NCI-H82 treated with DMSO at 0.1 percent for 48 hours (cell line): ENCODE measurements at regions not wholly inside any gene's neighbourhood (a gene's known extent, or its start where the extent isn't known, plus 50 kb on each side); places are given as distances from the start of the nearest gene placed in this dataset.

Experiments used
- DNase-seq: peaks from one replicate; lab custom pipeline; 2025; ENCODE audit not compliant: unreplicated experiment; lab: John Stamatoyannopoulos, UW

DNA sequence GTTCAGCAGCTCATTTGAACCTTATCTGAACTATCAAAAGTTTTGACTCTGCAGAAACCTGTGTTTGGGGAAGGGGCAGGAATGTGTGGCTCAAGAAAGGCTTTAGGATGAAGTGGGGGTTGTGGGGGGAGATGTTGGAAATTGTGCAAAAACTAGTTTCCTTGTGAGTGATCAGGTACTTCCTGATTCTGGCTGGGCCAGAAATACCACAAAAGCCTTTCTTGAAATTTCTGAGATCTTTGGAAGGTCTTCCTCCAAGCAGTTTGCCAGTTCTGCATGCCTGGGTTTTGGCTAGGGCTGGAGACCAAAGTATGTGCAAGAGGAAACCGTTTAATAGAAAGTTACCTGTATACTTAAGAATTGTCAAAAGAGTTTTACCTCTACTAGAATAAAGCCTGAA is 116.6 kb downstream of the BMP2 start:
- no peak for DNase-seq

DNA sequence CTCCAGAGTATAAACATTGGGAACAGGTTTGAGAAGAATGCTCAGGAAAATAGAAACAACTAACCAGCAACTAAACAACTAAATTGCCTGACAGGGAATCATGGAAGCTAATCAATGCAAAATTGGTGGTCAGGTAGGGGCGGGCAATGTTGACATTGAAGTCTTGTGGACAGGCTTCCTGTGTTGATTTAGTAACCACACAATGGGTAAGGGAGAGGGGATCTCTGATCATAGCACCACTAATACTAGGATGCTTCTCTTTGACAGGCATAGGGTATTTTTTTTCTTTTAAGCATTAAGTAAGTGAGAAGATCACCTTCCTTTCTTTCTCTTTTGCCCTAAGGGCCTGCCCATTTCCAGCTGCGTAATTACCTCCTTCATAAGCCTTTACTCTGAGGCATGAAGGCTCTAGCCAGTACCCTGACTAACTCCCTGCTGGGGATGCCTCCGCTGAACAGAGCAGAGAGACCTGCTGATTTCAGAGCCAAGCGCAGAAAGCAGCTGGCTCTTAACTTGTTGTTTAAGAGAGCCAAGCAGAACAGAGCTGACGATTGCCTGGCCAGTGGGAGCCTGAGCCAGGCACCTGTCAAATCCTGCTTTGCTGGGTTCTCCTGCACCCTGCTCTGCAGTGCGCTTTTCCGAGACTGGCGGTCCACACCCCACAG is 118.7 kb downstream of the BMP2 start:
- no peak for DNase-seq

DNA sequence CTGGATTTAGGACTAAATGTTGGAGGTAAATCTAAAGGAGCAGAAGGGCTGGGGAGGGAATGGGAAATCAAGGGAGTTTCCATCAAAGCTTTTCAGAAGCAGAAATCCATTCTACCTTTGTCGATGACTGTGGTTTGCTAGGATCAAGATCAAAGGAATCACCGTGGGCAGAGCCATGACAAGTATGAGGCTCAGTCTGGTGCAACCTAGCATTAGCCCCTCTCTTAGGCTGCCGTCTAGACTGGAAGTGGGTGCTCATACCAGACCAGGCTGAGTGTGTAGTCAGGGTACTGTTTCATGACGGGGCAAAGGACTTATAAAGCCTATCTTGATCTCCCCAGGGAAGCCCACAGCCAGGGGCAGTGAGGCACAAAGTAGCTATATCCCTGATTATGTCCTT is 120.5 kb downstream of the BMP2 start:
- DNase-seq = no peak

DNA sequence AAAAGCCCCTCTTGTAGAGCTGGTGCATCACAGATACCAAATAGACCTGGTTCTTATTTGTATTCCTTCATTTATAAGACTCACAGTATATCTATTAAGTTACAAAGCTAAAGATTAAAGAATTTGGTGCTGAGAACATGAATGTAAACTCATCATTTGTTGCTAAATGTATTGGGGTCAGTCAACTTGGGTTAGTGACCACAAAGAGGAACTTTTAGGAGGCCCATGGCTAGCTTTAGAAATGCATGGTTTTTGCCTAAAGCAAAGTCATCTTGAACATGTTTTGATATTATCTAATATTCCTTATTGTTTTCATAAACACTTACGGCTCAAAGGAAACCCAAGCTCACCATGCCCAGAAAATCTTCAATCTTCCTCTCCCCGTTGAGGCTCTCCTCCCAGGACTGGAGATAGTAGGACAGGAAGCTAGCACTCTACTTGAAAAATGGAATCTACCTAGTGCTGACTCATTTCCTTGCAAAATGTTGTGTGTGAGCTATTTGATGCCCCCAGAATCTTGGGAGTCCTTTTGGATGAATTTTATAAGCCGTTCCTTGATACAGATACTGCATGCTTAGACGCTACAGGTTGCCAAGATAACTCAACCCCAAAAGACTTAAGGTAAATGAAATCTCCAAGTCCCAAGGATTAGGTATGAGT is 121.4 kb downstream of the BMP2 start:
- no peak for DNase-seq

DNA sequence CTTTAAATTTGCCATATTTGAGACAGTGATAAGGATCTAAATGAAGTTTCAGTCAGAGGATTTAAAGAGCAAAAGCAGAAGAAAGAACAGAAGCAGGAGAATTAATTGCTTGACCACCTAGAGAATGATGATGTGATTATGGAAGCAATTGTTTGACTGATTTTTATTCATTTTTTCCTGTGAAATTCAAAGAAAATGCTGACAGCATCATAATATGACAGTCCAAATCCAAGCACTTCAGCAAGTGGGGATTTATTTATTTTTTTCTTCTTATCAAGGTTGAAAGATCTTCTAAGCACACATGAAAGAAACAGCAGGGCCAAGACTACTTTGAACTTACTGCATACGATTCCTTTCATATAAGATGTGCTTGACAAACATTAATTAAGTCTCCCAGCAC is 125.2 kb downstream of the BMP2 start:
- DNase-seq = no peak

DNA sequence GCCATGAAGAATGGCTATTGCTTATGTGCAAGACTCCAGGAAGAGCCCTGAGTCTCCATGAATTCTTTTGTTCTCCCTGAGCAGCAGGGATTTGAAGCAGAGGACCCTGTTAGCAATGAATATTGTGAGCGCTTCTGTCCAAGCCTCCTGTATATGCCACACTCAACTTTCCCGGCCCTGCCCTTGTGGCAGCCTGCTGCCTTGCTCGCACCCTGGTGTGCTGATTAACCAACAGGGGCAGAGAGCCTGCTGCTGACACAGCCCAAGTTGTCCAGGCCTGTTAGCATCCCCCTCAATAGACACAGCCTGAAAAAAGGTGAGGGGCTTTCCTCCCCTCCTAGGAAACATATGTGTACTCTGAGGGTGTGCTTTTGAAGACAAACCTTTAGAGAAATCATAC is 131.4 kb downstream of the BMP2 start:
- DNase-seq = no peak

DNA sequence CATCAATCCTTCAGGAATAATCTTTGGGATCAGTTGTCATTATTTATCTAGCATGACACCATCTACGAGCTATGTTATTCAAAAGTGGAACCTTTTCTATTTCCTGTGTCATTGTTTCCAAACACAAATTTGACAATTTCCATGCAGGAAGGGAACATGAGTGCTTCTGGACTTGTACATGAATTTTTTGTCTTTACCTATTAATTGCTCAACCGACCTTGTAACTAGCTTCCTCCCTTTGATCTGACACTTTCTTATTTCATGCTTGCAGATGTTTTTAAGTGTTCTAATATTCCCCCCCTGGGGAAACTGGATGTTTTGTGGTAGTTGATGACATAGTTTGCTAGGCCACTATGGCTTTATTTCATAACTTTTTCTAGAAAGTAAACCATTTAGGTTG is 139.4 kb downstream of the BMP2 start:
- no peak for DNase-seq

DNA sequence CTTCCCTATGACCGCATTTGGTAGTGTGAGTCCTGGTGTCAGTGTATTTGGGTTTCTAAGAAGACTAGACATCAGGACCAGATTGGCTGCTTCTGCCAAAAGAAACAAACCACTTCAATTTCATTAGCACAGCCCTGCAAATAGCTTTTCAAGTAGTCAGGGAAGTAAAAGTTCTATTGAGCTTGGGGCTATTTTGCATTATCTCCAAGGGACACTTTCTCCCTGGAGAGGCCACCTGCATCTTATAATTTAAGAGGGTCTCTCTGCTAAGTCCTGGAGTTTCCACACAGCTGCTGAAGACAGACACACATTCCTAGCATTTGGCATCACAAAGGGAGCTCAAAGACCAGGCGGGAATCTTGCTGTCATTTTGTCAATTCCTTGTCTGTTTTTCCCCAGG is 141.2 kb downstream of the BMP2 start:
- DNase-seq = no peak

DNA sequence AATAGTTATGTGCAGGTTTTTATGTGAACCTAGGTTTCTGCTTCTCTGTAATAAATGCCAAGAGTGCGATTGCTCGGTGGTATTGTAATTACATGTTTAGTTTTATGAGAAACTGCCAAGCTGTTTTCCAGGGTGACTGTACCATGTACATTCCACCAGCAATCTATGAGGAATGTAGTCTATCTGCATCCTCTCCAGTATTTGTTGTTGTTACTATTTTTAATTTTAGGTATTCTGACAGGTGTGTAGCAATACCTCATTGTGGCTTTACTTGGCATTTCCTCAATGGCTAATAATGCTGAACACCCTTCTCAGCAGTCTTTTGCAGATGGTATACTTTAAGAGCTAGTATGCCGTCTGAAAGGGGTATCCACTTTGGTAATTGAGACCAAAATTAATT is 142.1 kb downstream of the BMP2 start:
- DNase-seq = no peak

DNA sequence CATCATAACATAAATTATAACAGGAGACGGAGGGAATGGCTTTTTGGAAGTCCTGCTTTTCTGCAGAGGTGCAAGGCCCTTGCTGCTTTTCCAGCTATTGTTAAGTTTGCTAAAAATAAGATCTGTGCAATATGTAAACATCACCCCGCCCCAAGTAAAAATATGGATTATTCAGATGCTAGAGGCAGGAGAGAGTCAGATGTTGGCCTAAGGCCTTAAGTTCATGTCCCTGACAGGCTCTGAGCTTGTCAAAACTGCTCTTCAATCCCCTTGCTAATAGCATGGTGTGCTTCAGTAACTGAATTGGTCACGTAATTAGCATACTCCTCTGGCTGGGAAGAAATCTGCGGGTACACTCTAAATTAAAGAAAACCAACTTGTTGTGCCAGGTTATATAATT is 147.5 kb downstream of the BMP2 start:
- DNase-seq = no peak

DNA sequence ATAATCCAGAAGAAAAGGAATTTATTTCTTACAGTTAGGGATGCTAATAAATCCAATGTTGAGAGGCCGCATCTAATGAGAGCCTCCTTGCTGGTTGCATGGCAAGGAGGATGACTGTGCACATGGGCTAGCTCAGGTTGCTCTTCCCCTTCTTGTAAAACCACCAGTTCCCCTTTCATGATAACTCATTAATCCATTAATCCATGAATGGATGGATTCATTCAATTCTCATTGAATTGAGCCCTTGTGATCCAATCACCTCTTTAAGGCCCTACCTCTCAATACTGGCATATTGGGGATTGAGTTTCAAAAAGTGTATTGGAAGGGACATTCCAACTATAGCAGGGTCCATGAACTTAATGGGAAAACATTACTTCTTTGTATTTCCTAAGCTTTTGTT is 149.5 kb downstream of the BMP2 start:
- DNase-seq = no peak

DNA sequence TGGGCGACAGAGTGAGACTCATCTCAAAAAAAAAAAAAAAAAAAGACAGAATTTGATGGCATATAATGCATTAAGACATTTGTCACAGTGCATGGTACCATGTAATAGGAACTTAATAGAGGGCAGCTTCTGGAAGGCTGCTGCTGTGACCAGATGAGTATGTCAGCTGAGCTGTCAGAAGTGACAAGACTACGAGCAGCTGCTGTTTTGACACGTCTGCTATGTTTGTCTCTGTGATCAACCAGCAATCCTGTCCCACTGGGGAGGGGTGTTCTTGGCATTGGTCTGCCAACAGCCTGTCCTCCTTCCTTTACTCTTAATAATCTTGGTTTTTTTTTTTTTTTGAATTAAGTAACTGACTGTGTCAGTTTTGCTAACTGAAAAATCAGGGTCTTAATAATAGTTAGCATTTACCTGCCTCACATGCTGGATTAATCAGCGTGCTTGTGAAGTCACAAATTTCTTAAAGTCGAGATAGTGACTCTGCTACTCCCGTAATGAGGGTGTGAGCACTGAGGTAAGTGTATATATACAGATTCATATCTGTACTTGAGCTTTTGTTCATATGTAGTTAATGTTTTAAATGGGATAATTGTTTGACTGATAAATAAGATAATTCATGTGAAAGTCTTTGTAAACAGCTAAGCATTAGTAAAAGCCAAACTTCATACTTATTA is 152.4 kb downstream of the BMP2 start:
- DNase-seq = no peak

DNA sequence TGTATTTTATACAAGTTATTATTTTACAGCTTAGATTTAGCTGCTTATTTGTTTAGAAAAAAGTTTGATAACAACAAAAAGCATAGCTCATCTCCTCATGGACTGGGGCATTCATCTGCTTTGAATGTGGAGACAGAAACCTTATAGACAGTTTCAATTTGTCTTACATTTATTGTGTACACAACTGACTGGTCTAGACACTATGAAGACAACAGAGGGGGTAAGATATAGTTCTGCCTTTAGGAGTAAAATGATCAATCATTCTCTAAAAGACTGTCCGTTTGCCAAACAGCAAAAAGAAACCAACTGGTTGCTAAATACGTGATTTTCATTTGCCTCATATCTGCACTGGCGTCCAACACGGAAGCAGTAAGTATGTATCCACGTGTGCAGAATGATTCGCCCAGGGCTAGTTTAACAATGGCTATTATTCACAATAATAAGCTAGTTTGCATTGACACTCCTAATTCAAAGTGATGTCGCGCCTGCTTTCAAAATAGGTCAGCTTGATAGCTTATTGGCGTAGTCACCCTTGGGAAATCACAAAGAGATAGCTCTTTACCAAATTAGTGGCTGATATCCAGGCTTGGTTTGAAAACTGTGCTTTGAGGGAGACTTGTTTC is 153.6 kb downstream of the BMP2 start:
- no peak for DNase-seq

DNA sequence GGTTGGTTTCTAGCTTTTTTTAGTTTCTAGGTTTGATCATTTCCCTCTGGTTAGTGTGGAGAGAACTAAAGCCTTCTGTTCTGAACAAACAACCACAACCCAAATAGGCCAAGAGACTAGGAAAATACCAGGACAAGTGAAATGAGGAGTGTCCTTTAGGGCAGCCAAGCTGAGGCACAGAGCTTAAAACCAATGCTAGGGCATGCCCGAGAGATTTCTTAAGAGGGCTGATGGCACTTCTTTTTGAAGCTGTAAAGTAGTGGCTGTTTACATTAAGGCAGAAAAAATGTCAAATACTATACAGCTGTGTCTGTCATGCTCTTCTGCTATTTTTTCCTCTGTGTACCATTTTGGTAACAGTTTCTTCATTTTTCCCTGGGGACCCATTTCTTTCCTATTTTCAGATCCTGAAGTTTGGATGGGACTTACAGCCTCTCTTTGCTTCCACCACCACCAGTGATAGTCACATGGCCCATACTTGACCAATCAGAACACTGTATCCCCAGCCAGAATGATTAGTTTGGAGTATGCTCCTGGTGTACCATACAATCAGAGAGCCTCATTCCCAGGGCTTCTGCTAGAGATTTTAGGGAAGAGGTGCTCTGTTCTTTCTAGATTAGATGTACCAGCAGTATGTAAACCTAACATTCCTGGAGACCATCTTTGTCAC is 154.4 kb downstream of the BMP2 start:
- DNase-seq = no peak

DNA sequence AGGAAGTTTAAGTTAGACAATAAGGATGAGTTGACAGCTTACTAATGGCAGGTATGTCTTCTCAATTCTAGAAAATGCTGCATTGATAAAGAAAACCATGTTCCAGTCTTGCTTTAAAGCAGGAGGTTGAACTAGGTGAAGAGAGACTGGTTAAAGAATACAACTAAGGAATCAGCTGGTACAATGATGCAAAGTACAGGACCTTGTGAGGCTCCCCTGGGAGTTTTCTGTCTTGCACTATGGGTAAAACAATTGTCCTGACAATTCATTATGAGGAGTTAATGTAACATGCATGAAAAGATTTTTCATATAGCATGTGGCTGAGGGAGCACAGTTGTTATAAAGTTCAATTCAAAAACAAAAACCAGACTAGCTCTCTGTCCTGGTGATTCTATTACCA is 157.2 kb downstream of the BMP2 start:
- DNase-seq = no peak

DNA sequence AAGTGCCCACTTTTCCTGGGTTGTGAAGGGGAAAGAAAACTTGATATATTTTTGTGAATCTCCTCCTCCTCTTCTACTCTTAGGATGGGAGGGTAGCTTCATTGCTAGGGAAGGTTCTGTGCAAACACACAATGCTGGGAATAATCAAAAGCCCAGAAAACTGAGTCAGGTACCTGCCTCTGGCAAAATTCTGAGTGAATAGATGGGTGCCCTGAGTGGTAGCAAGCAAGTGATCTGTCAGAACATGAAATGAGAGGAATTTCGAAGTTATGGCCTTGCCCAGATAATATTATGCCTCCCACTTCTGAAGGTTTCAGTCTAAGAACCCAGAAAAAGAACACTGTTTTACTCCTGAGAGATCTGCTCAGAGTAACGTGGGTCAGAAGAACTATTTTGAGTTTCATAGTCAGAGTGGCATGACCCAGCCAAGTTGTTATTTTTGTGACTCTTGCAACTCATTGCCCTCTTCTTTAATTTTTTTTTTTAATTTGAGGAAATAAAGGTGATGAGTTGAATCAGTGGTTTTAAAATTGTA is 158.3 kb downstream of the BMP2 start:
- no peak for DNase-seq

DNA sequence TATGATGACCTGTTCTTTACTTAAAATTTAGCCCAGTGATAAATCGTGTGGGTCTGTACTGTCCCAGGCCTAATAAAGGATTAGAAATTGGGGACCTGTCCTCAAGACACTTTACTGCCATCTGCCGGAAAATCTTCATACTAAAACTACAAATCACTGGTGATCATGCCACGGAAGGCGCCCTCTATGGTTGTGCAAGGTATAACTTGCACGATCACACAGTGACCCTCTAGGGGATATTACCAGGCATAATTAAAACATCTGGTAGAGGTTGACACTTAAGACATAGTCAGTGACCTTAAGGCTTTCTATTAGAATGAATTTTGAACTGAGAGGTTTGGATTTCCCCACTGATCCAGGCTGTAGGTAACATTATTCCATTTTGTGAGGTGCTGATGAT is 172.6 kb downstream of the BMP2 start:
- DNase-seq = no peak

DNA sequence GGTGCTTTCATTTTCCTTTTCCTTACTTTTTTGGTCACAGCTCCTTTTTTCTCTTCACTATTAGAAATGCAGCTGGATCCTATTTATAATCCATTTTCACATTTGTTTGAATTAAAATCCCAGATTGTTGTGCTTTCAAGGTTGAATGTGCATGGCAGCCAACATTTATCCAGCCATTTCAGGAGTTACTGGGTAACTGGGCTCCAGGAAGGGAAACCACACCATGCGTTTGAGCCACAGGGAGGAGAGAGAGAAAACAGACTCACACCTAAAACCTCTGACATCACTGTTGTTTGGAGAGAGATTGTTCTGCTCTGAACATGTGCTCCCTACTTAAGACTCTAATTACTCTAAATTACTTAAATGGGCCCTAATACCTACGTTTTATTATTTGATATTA is 173.4 kb downstream of the BMP2 start:
- no peak for DNase-seq

DNA sequence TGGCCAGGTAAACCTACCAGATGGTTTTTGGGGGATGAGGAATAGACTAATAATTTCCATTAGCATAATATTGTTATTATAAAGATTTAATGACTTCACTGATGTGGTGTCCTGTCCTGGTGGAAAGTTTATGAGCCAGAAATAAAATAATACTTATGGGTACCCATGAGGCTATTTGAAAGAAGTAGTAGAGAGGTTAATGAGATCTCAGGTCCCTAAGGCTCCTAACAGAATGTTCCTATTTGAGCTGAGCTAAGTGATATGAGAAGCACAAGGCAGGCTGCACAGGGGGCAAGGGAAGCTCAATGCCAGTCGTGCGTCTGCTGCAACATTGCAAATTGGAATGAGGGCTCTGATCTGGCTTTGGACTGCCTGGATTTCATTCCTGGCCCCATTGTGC is 174.1 kb downstream of the BMP2 start:
- DNase-seq = no peak

DNA sequence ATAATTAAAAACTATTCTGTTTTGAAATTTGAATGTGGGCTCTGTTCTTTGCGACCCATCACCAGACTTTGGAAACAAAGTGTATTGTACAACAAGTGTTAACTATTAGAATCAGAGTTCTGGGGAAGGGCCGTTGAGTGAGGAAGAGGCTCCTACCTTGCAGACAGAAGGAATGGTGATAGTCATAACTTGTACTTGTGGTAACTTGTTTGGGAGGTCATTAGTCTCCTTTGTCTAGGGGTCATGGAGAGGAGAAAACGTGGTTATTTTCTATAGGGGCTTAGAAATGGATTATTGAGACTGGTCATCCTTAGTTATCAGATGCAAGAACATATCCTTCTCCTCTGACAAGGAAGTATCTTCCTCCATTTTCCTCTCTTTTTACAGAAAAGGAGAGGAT is 174.8 kb downstream of the BMP2 start:
- DNase-seq = no peak

DNA sequence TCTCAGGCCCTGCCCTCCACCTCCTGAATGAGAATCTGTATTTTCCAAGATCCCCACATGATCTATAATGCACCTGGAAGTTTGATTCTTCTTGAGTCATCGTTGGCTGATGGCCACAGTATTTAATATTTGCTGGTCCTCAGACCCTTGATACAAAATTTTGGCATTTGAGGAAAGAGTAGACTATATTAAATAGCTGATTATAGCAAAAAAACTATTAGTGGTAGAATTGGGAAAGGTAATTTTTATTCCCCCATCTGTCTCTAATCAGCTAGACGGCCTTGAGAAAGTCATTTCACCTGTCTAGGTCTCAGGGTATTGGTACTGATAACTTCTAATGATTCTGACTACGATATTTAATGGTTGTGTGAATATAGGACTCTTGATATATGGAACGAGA is 176.8 kb downstream of the BMP2 start:
- no peak for DNase-seq
